Liver (tissue), 8 donors: ENCODE measurements at regions not wholly inside any gene's neighbourhood (a gene's known extent, or its start where the extent isn't known, plus 50 kb on each side); places are given as distances from the start of the nearest gene placed in this dataset.

Experiments
- DNase-seq: peaks from one replicate; pipeline ENCODE4 v3.0.0-alpha.2; 2017; ENCODE audit warnings: low spot score
- H3K27ac ChIP-seq, 2 donors: one replicate each; pipeline ENCODE4 v1.7.0; 2013; ENCODE audit warnings: inconsistent platforms in 2 of 2, low read length in 2 of 2, control low read depth in 1 of 2, low read depth in 1 of 2, mild to moderate bottlenecking in 1 of 2
- H3K27me3 ChIP-seq, 4 donors: one replicate each; pipeline versions ENCODE4 v1.6.1 to v1.7.0; 2013; ENCODE audit warnings: low read length in 3 of 4, inconsistent platforms in 1 of 4, mild to moderate bottlenecking in 1 of 4, moderate library complexity in 1 of 4; ENCODE audit not compliant: control insufficient read depth in 4 of 4, insufficient read depth in 4 of 4
- H3K36me3 ChIP-seq, 4 donors: one replicate each; pipeline versions ENCODE4 v1.6.1 to v1.7.0; 2013; ENCODE audit warnings: low read length in 3 of 4, mild to moderate bottlenecking in 3 of 4, low read depth in 1 of 4, moderate library complexity in 1 of 4; ENCODE audit not compliant: control insufficient read depth in 4 of 4, insufficient read depth in 3 of 4
- H3K4me1 ChIP-seq, 4 donors: one replicate each; pipeline versions ENCODE4 v1.6.1 to v1.7.0; 2013; ENCODE audit warnings: low read length in 3 of 4, mild to moderate bottlenecking in 3 of 4, moderate library complexity in 1 of 4; ENCODE audit not compliant: control insufficient read depth in 4 of 4, insufficient read depth in 4 of 4
- H3K4me3 ChIP-seq, 3 donors: one replicate each; pipeline versions ENCODE4 v1.6.1 to v1.7.0; 2013; ENCODE audit warnings: low read length in 3 of 3, control low read depth in 1 of 3, low read depth in 1 of 3, mild to moderate bottlenecking in 1 of 3
- H3K9ac ChIP-seq, 2 donors: one replicate each; pipeline ENCODE4 v1.7.0; 2013; ENCODE audit warnings: low read length in 2 of 2, mild to moderate bottlenecking in 2 of 2, moderate library complexity in 2 of 2, control low read depth in 1 of 2, low read depth in 1 of 2
- H3K9me3 ChIP-seq, 4 donors: one replicate each; pipeline versions ENCODE4 v1.6.1 to v1.7.0; 2013; ENCODE audit warnings: low read length in 3 of 4; ENCODE audit not compliant: control insufficient read depth in 4 of 4
- EGR1 ChIP-seq, 2 donors: IDR thresholded peaks; 2 replicates each; pipeline ENCODE4 v1.6.1; 2016 to 2018; ENCODE audit warnings: antibody characterized with exemption in 2 of 2, low read depth in 2 of 2
- FOXA1 ChIP-seq: IDR thresholded peaks from 2 replicates; pipeline ENCODE4 v1.6.1; 2016; ENCODE audit warnings: antibody characterized with exemption
- GABPA ChIP-seq, 2 donors: IDR thresholded peaks in 1 of 2; conservative IDR thresholded peaks in 1 of 2; 2 replicates each; pipeline ENCODE4 v1.6.1; 2016; ENCODE audit warnings: antibody characterized with exemption in 2 of 2, mild to moderate bottlenecking in 1 of 2, moderate library complexity in 1 of 2
- HNF4G ChIP-seq: IDR thresholded peaks from 2 replicates; pipeline ENCODE4 v1.6.1; 2016; ENCODE audit warnings: antibody characterized with exemption
- JUND ChIP-seq, 2 donors: IDR thresholded peaks; 2 replicates each; pipeline ENCODE4 v1.6.1; 2016; ENCODE audit warnings: antibody characterized with exemption in 2 of 2
- NR2F2 ChIP-seq: IDR thresholded peaks from 2 replicates; pipeline ENCODE4 v1.6.1; 2016; ENCODE audit warnings: antibody characterized with exemption
- RAD21 ChIP-seq, 2 donors: IDR thresholded peaks; 2 replicates each; pipeline ENCODE4 v1.6.1; 2016; ENCODE audit warnings: antibody characterized with exemption in 2 of 2, mild to moderate bottlenecking in 2 of 2
- RXRA ChIP-seq, 2 donors: IDR thresholded peaks; 2 replicates each; pipeline ENCODE4 v1.6.1; 2017 to 2018; ENCODE audit warnings: antibody characterized with exemption in 2 of 2, mild to moderate bottlenecking in 1 of 2
- SP1 ChIP-seq: IDR thresholded peaks from 2 replicates; pipeline ENCODE4 v1.6.1; 2018; ENCODE audit warnings: antibody characterized with exemption, mild to moderate bottlenecking
- TAF1 ChIP-seq: conservative IDR thresholded peaks from 2 replicates; pipeline ENCODE4 v1.6.1; 2016; ENCODE audit warnings: antibody characterized with exemption, mild to moderate bottlenecking
- WGBS: extraction: QIAGEN DNeasy Blood & Tissue Kit; methylation state at CpG from one replicate; pipeline ENCODE4 v1.1.7; 2013; 5-methylcytosine and 5-hydroxymethylcytosine counted together
- TF ChIP-seq, protein P1 (sequence below): IDR thresholded peaks from 2 replicates; pipeline ENCODE4 v1.6.1; 2016; ENCODE audit warnings: antibody characterized with exemption, mild to moderate bottlenecking
- TF ChIP-seq, protein P2 (sequence below): IDR thresholded peaks from 2 replicates; pipeline ENCODE4 v1.6.1; 2016; ENCODE audit warnings: antibody characterized with exemption
- TF ChIP-seq, protein P3 (sequence below): fragments of 150-350 bp; IDR thresholded peaks from 2 replicates; pipeline ENCODE4 v1.5.1; 2017; ENCODE audit warnings: improper control_type of control experiment, low read depth, low read length; ENCODE audit not compliant: missing input control
- donor health status: healthy.
- donor health status: healthy.
- donor health status: healthy.
- donor health status: healthy.
- donor health status: healthy.

DNA sequence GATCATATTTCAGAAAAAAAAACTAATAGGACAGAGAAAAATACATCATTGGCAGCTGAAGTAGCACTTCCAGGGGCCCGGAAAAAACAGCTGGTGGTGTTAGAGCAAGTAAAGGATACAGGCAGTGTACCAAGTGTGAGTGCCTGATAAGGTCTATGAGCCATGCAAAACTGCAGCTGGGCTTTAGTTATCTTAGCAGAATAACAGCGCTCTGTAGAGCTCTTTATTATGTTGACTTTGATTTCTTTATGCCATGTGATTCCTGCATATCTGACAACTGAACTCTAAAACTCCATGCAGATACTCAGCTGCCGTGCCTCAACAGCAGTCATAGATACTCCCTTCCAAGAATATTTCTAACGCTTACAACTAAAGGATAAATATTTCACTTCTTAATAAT is 119.5 kb downstream of the CAAP1 start:
- WGBS = 77% methylated on average over 4 of the region's 4 CpGs
- H3K9ac ChIP-seq = no peak overlapping the region
- H3K4me3 ChIP-seq = no peak overlapping the region
- H3K36me3 ChIP-seq = no peaks in the 10 kb centered on the region
- no peak overlapping the region for H3K27ac ChIP-seq
- H3K4me1 ChIP-seq = no peaks in the 10 kb centered on the region
- TF ChIP-seq SP1 = no peak
- no peak for TF ChIP-seq NR2F2
- TF ChIP-seq, protein P1, sequence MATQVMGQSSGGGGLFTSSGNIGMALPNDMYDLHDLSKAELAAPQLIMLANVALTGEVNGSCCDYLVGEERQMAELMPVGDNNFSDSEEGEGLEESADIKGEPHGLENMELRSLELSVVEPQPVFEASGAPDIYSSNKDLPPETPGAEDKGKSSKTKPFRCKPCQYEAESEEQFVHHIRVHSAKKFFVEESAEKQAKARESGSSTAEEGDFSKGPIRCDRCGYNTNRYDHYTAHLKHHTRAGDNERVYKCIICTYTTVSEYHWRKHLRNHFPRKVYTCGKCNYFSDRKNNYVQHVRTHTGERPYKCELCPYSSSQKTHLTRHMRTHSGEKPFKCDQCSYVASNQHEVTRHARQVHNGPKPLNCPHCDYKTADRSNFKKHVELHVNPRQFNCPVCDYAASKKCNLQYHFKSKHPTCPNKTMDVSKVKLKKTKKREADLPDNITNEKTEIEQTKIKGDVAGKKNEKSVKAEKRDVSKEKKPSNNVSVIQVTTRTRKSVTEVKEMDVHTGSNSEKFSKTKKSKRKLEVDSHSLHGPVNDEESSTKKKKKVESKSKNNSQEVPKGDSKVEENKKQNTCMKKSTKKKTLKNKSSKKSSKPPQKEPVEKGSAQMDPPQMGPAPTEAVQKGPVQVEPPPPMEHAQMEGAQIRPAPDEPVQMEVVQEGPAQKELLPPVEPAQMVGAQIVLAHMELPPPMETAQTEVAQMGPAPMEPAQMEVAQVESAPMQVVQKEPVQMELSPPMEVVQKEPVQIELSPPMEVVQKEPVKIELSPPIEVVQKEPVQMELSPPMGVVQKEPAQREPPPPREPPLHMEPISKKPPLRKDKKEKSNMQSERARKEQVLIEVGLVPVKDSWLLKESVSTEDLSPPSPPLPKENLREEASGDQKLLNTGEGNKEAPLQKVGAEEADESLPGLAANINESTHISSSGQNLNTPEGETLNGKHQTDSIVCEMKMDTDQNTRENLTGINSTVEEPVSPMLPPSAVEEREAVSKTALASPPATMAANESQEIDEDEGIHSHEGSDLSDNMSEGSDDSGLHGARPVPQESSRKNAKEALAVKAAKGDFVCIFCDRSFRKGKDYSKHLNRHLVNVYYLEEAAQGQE = no peak
- TF ChIP-seq GABPA (IDR thresholded peaks at IDR 0.05 in 1 of 2, conservative IDR thresholded peaks at IDR 0.05 in 1 of 2) = no peak
- TF ChIP-seq, protein P2, sequence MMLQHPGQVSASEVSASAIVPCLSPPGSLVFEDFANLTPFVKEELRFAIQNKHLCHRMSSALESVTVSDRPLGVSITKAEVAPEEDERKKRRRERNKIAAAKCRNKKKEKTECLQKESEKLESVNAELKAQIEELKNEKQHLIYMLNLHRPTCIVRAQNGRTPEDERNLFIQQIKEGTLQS = no peak
- no peak for TF ChIP-seq TAF1
- no peak for TF ChIP-seq HNF4G
- no peak for TF ChIP-seq FOXA1
- no peak for TF ChIP-seq JUND (IDR thresholded peaks at IDR 0.05)
- TF ChIP-seq RXRA (IDR thresholded peaks at IDR 0.05) = no peak
- H3K27me3 ChIP-seq = no peaks in the 10 kb centered on the region
- no peaks in the 10 kb centered on the region for H3K9me3 ChIP-seq
- no peak for DNase-seq

DNA sequence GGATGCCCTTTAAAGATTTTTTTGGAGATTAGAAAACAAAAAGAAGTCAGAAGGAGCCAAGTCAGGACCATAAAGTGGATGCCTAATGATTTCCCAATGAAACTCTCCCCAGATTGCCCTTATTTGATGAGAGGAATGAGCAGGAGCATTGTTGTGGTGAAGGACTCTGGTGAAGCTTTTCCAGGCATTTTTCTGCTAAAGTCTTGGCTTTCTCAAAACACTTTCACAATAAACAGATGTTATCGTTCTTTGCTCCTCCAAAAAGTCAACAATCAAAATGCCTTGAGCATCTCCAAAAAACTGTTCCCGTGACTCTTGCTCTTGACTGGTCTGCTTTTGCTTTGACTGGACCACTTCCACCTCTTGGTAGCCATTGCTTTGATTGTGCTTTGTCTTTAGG is 121.8 kb downstream of the CAAP1 start:
- Histone ChIP-seq H3K27me3 (no peaks in the 10 kb centered on the region), H3K9ac (no peak overlapping the region), H3K4me3 (no peak overlapping the region), H3K9me3 (no peaks in the 10 kb centered on the region), H3K27ac (no peak overlapping the region), H3K4me1 (no peaks in the 10 kb centered on the region), H3K36me3 (no peaks in the 10 kb centered on the region)
- WGBS = 64% methylated on average over 2 of the region's 2 CpGs
- no peak for TF ChIP-seq EGR1 (IDR thresholded peaks at IDR 0.05; ENCODE audit: low read depth in 2 of 2)
- no peak for DNase-seq

DNA sequence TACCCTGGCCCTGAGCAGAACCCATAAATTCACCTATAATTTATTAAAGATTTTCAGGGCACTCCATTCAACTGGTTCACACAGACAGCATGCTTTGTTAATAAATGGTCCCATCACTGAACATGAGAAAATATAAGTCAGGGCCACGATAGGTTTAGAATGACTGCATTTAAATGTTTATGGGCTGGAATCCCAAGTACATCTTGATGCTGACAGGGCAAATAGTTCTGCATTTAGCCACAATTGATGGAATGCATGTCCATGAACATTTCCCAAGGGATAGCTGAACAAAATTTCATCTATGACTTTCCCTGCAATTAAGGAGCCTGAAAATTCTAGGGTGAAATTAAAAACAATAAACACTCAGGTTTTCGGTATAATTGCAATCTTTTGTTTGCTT is 124.5 kb downstream of the CAAP1 start:
- TF ChIP-seq RAD21 (IDR thresholded peaks at IDR 0.05) (no peak), NR2F2 (no peak)
- TF ChIP-seq, protein P3, sequence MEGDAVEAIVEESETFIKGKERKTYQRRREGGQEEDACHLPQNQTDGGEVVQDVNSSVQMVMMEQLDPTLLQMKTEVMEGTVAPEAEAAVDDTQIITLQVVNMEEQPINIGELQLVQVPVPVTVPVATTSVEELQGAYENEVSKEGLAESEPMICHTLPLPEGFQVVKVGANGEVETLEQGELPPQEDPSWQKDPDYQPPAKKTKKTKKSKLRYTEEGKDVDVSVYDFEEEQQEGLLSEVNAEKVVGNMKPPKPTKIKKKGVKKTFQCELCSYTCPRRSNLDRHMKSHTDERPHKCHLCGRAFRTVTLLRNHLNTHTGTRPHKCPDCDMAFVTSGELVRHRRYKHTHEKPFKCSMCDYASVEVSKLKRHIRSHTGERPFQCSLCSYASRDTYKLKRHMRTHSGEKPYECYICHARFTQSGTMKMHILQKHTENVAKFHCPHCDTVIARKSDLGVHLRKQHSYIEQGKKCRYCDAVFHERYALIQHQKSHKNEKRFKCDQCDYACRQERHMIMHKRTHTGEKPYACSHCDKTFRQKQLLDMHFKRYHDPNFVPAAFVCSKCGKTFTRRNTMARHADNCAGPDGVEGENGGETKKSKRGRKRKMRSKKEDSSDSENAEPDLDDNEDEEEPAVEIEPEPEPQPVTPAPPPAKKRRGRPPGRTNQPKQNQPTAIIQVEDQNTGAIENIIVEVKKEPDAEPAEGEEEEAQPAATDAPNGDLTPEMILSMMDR = no peak
- Histone ChIP-seq H3K36me3 (no peaks in the 10 kb centered on the region), H3K27ac (no peak overlapping the region), H3K4me3 (no peak overlapping the region), H3K9ac (no peak overlapping the region), H3K4me1 (no peaks in the 10 kb centered on the region), H3K27me3 (no peaks in the 10 kb centered on the region), H3K9me3 (no peaks in the 10 kb centered on the region)
- 85% methylated on average over 2 of the region's 2 CpGs for WGBS
- DNase-seq = no peak
